GM12878 (cell line): ENCODE measurements at regions not wholly inside any gene's neighbourhood (a gene's known extent, or its start where the extent isn't known, plus 50 kb on each side); places are given as distances from the start of the nearest gene placed in this dataset.

Source experiments
- ATAC-seq: fragments of 200-7000 bp; cut with Tn5 transposase; 3 replicates; pipeline ENCODE4 v1.9.1; 2020; ENCODE audit warnings: mild to moderate bottlenecking, moderate library complexity
- BruUV-seq: library from RNA; stranded (reverse); fragments of 400-500 nt; replicated peaks from 2 replicates; lab custom pipeline; 2021; lab: Mats Ljungman, UMichigan
- CTCF ChIA-PET: fragments of 300-600 bp; sonication (Branson Sonifier 250); formaldehyde crosslinking; extraction: SDS; loops from one replicate; lab custom pipeline; 2021; ENCODE audit warnings: inconsistent platforms; lab: Yijun Ruan, JAX
- POLR2A ChIA-PET: fragments of 350-600 bp; formaldehyde crosslinking; extraction: SDS; loops from one replicate; lab custom pipeline; 2021; ENCODE audit warnings: inconsistent platforms; lab: Charles Lee
- RAD21 ChIA-PET: fragments of 300-600 bp; sonication (Branson Sonifier 250); formaldehyde crosslinking; loops from one replicate; lab custom pipeline; 2023; ENCODE audit warnings: antibody characterized with exemption; ENCODE audit not compliant: unreplicated experiment; lab: Charles Lee
- SMC1A ChIA-PET: fragments of 300-600 bp; sonication (Branson Sonifier 250); formaldehyde crosslinking; loops from one replicate; lab custom pipeline; 2023; ENCODE audit not compliant: unreplicated experiment, uncharacterized antibody; lab: Charles Lee
- DNase-seq: peaks from one replicate; pipeline ENCODE4 v3.0.0-alpha.2; 2011; ENCODE audit warnings: low read depth, low spot score
- FAIRE-seq: peaks from 3 replicates; lab custom pipeline; 2011; peaks lifted over from hg19 to GRCh38; lab: Jason Lieb, UNC
- H2AFZ ChIP-seq: 2 replicates; pipeline ENCODE4 v1.6.0; 2011; ENCODE audit warnings: low read depth, low read length, control low read depth; ENCODE audit not compliant: control insufficient read depth
- H3K27ac ChIP-seq: 2 replicates; pipeline ENCODE4 v1.5.1; 2011; ENCODE audit warnings: control low read depth; ENCODE audit not compliant: control insufficient read depth, insufficient read depth
- H3K27me3 ChIP-seq, 2 experiments: replicated peaks in 1 of 2; 2 replicates each; pipeline versions ENCODE4 v1.6.0 to v1.6.1; 2011; ENCODE audit warnings: low read length in 1 of 2; ENCODE audit not compliant: control insufficient read depth in 2 of 2, insufficient read depth in 2 of 2
- H3K36me3 ChIP-seq, 2 experiments: 2 replicates each; pipeline ENCODE4 v1.5.1; 2011; ENCODE audit warnings: low read length in 1 of 2; ENCODE audit not compliant: control insufficient read depth in 2 of 2, insufficient read depth in 2 of 2
- H3K4me1 ChIP-seq: 2 replicates; pipeline ENCODE4 v1.6.1; 2011; ENCODE audit warnings: mild to moderate bottlenecking, low read length, moderate library complexity, mixed read lengths; ENCODE audit not compliant: control insufficient read depth, insufficient read depth
- H3K4me2 ChIP-seq: 2 replicates; pipeline ENCODE4 v1.6.0; 2011; ENCODE audit warnings: control low read depth; ENCODE audit not compliant: control insufficient read depth, insufficient read depth
- H3K4me3 ChIP-seq: fragments of 200-600 bp; sonication (generic); 2 replicates; pipeline ENCODE4 v1.5.1; 2016
- H3K79me2 ChIP-seq: 2 replicates; pipeline ENCODE4 v1.6.0; 2011; ENCODE audit warnings: low read length; ENCODE audit not compliant: control insufficient read depth, insufficient read depth
- H3K9ac ChIP-seq: 2 replicates; pipeline ENCODE4 v1.8.0; 2011; ENCODE audit warnings: low read length, control low read depth, mixed read lengths; ENCODE audit not compliant: control insufficient read depth, insufficient read depth
- H3K9me3 ChIP-seq: replicated peaks from 3 replicates; pipeline ENCODE4 v1.5.1; 2011; ENCODE audit warnings: mild to moderate bottlenecking, low read length; ENCODE audit not compliant: control insufficient read depth, insufficient read depth
- H4K20me1 ChIP-seq: 2 replicates; pipeline ENCODE4 v1.6.0; 2011; ENCODE audit not compliant: control insufficient read depth, insufficient read depth
- ATF7 ChIP-seq: fragments of 450-650 bp; IDR thresholded peaks from 2 replicates; pipeline ENCODE4 v1.6.1; 2016; ENCODE audit warnings: low read depth, mild to moderate bottlenecking
- BACH1 ChIP-seq: fragments of 450-650 bp; IDR thresholded peaks from 2 replicates; pipeline ENCODE4 v1.6.1; 2017; ENCODE audit warnings: mild to moderate bottlenecking, borderline replicate concordance
- CREM ChIP-seq: IDR thresholded peaks from 2 replicates; pipeline ENCODE4 v1.6.1; 2014; ENCODE audit warnings: antibody characterized with exemption, low read depth
- CTCF ChIP-seq, 3 experiments: IDR thresholded peaks in 2 of 3; conservative IDR thresholded peaks in 1 of 3; 2 replicates each; pipeline ENCODE4 v1.5.1; 2011; ENCODE audit warnings: low read depth in 3 of 3, low read length in 3 of 3, mild to moderate bottlenecking in 3 of 3, control low read depth in 2 of 3, moderate library complexity in 2 of 3, inconsistent platforms in 1 of 3, mixed read lengths in 1 of 3; ENCODE audit not compliant: control insufficient read depth in 2 of 3, insufficient read depth in 1 of 3; ENCODE audit errors: extremely low read depth in 1 of 3
- EGR1 ChIP-seq, 2 experiments: IDR thresholded peaks; 1 replicate in 1 of 2; 2 replicates in 1 of 2; pipeline ENCODE4 v1.6.1; 2011 to 2012; ENCODE audit warnings: low read depth in 2 of 2, low read length in 2 of 2, borderline replicate concordance in 1 of 2, mild to moderate bottlenecking in 1 of 2, moderate library complexity in 1 of 2
- FOS ChIP-seq: IDR thresholded peaks from 3 replicates; pipeline ENCODE4 v1.6.1; 2011; ENCODE audit warnings: borderline replicate concordance; ENCODE audit not compliant: insufficient read length; ENCODE audit errors: extremely low read depth
- JUNB ChIP-seq: IDR thresholded peaks from 2 replicates; pipeline ENCODE4 v1.6.1; 2016; ENCODE audit warnings: antibody characterized with exemption, mild to moderate bottlenecking
- MTA3 ChIP-seq: IDR thresholded peaks from 2 replicates; pipeline ENCODE4 v1.6.1; 2012; ENCODE audit warnings: low read length, inconsistent platforms, borderline replicate concordance
- NBN ChIP-seq: fragments of 450-650 bp; IDR thresholded peaks from 2 replicates; pipeline ENCODE4 v1.6.1; 2016
- POLR2A ChIP-seq: IDR thresholded peaks from 2 replicates; pipeline ENCODE4 v1.6.1; 2011; ENCODE audit warnings: low read depth, mild to moderate bottlenecking, low read length
- REST ChIP-seq: IDR thresholded peaks from 2 replicates; pipeline ENCODE4 v1.6.1; 2012; ENCODE audit warnings: mild to moderate bottlenecking, low read depth, low read length
- SIX5 ChIP-seq: IDR thresholded peaks from 2 replicates; pipeline ENCODE4 v1.6.1; 2011; ENCODE audit warnings: mild to moderate bottlenecking, low read depth, low read length, moderate library complexity; ENCODE audit not compliant: severe bottlenecking
- USF2 ChIP-seq: IDR thresholded peaks from 2 replicates; pipeline ENCODE4 v1.6.1; 2011; ENCODE audit warnings: low read depth, low read length, improper control_type of control experiment, borderline replicate concordance
- WGBS: methylation state at CpG from one replicate; pipeline ENCODE4 v1.1.6; 2016; ENCODE audit warnings: low lambda C conversion rate; ENCODE audit not compliant: insufficient replicate concordance, insufficient coverage; ENCODE audit errors: missing lambda C conversion rate; 5-methylcytosine and 5-hydroxymethylcytosine counted together
- in situ Hi-C: fragments of 300-500 bp; cut with MboI; formaldehyde crosslinking; loops from 9 replicates; pipeline ENCODE4 v1.14.3; 2018; ENCODE audit warnings: mixed read lengths
- intact Hi-C: fragments of 100-400 bp; cut with micrococcal nuclease; formaldehyde crosslinking; loops from one replicate; pipeline ENCODE4 v1.14.2; 2022; ENCODE audit not compliant: unreplicated experiment

- Histone ChIP-seq H4K20me1 (no peaks in the 10 kb centered on the region), H3K4me3 (no peak overlapping the region), H3K27ac (no peak overlapping the region)
- no peak for TF ChIP-seq JUNB
- TF ChIP-seq CTCF (IDR thresholded peaks at IDR 0.05 in 2 of 3, conservative IDR thresholded peaks at IDR 0.05 in 1 of 3; ENCODE audit: control insufficient read depth in 2 of 3, extremely low read depth in 1 of 3, insufficient read depth in 1 of 3, low read depth in 3 of 3, low read length in 3 of 3): no peak
- TF ChIP-seq CREM: no peak
- TF ChIP-seq POLR2A: no peak
- no peak for TF ChIP-seq ATF7
- TF ChIP-seq MTA3: no peak
- TF ChIP-seq BACH1: no peak
- no peak for TF ChIP-seq SIX5
- no peak for TF ChIP-seq FOS
- no peak for TF ChIP-seq REST
- no peak for TF ChIP-seq EGR1 (IDR thresholded peaks at IDR 0.05; ENCODE audit: borderline replicate concordance in 1 of 2, low read depth in 2 of 2, low read length in 2 of 2)
- TF ChIP-seq USF2: no peak
- TF ChIP-seq NBN: no peak
- TF ChIP-seq, all 136 proteins: peak for 0
- no peak for DNase-seq
- ChIA-PET CTCF (no interaction called here), POLR2A (no interaction called here), SMC1A (no interaction called here), RAD21 (no interaction called here)
- no peaks in the 10 kb centered on the region for H3K79me2 ChIP-seq
- H2AFZ ChIP-seq: no peak overlapping the region
- H3K36me3 ChIP-seq: no peaks in the 10 kb centered on the region
- no peaks in the 10 kb centered on the region for H3K27me3 ChIP-seq
- no peak for ATAC-seq
- no peak overlapping the region for H3K4me2 ChIP-seq
- no TSS peak for BruUV-seq
- no peaks in the 10 kb centered on the region for H3K4me1 ChIP-seq
- H3K9me3 ChIP-seq: no peaks in the 10 kb centered on the region
- in situ Hi-C loops: no loop called here
- intact Hi-C loops: no loop called here
- no peak for FAIRE-seq
- H3K9ac ChIP-seq: no peak overlapping the region
- 0% methylated on average over 4 of the region's 4 CpGs for WGBS
These were observed 400.5 kb upstream of the TUSC1 start for GRCh38 chr9:26078706-26079105.
